AG10803 (cell line): ENCODE measurements at regions not wholly inside any gene's neighbourhood (a gene's known extent, or its start where the extent isn't known, plus 50 kb on each side); places are given as distances from the start of the nearest gene placed in this dataset.

ENCODE experiments used
- DNase-seq: peaks from one replicate; pipeline ENCODE4 v3.0.0; 2010; ENCODE audit warnings: low read depth
- H3K4me3 ChIP-seq: 2 replicates; pipeline ENCODE4 v1.5.1; 2011; ENCODE audit warnings: mild to moderate bottlenecking, low read length, control low read depth
- CTCF ChIP-seq: conservative IDR thresholded peaks from 2 replicates; pipeline ENCODE4 v1.5.1; 2011; ENCODE audit warnings: mild to moderate bottlenecking, low read length, control low read depth, inconsistent platforms

- TF ChIP-seq CTCF, result no peak
- DNase-seq, result no peak
- no peak overlapping the region for H3K4me3 ChIP-seq
These were observed 310.3 kb downstream of the NOL4 start for GRCh38 chr18:33914399-33914798.

GRCh38 chr18:33906046-33906445 is 318.7 kb downstream of the NOL4 start:
- H3K4me3 ChIP-seq, result no peak overlapping the region
- TF ChIP-seq CTCF, result no peak
- DNase-seq, result no peak

- no peak for TF ChIP-seq CTCF
- DNase-seq, result no peak
- no peak overlapping the region for H3K4me3 ChIP-seq
These were observed 322.7 kb downstream of the NOL4 start for GRCh38 chr18:33901894-33902512.

GRCh38 chr18:33900638-33901037 is 322.6 kb downstream of the ASXL3 start:
- DNase-seq, result no peak
- no peak for TF ChIP-seq CTCF

GRCh38 chr18:33898427-33898826 is 320.4 kb downstream of the ASXL3 start:
- TF ChIP-seq CTCF, result no peak
- H3K4me3 ChIP-seq, result no peak overlapping the region

More at GRCh38 chr18:33900638-33901037, 322.6 kb downstream of the ASXL3 start:
- no peak overlapping the region for H3K4me3 ChIP-seq

GRCh38 chr18:33878213-33878612 is 300.2 kb downstream of the ASXL3 start:
- H3K4me3 ChIP-seq, result no peak overlapping the region
- no peak for TF ChIP-seq CTCF
- DNase-seq, result no peak

More at GRCh38 chr18:33898427-33898826, 320.4 kb downstream of the ASXL3 start:
- no peak for DNase-seq

GRCh38 chr18:33875029-33875565 is 297.1 kb downstream of the ASXL3 start:
- no peak overlapping the region for H3K4me3 ChIP-seq
- no peak for TF ChIP-seq CTCF
- no peak for DNase-seq
